Ovary (tissue), 7 donors: ENCODE measurements at regions not wholly inside any gene's neighbourhood (a gene's known extent, or its start where the extent isn't known, plus 50 kb on each side); places are given as distances from the start of the nearest gene placed in this dataset.

Source experiments
- DNase-seq, 5 donors: peaks; one replicate each; pipeline ENCODE4 v3.0.0-alpha.2; 2019 to 2020
- H3K27ac ChIP-seq, 2 donors: fragments of 200-600 bp; one replicate each; pipeline versions ENCODE4 v1.5.1 to v1.8.0; 2019 to 2022
- H3K27me3 ChIP-seq: fragments of 200-600 bp; one replicate; pipeline ENCODE4 v1.8.0; 2022
- H3K36me3 ChIP-seq: fragments of 200-600 bp; sonication (generic); one replicate; pipeline ENCODE4 v1.5.1; 2019
- H3K4me1 ChIP-seq: one replicate; pipeline ENCODE4 v1.8.1; 2013; ENCODE audit warnings: mild to moderate bottlenecking, moderate library complexity; ENCODE audit not compliant: insufficient read depth
- H3K4me3 ChIP-seq: fragments of 200-600 bp; sonication (generic); one replicate; pipeline ENCODE4 v1.5.1; 2017
- H3K9me3 ChIP-seq, 2 donors: fragments of 200-600 bp in 1 of 2; sonication (generic) in 1 of 2; one replicate each; pipeline versions ENCODE4 v1.5.1 to v1.8.1; 2013 to 2019; ENCODE audit warnings: mild to moderate bottlenecking in 1 of 2, moderate library complexity in 1 of 2
- EP300 ChIP-seq: sonication (generic); formaldehyde crosslinking; IDR thresholded peaks from one replicate; pipeline ENCODE4 v1.6.1; 2017; ENCODE audit warnings: antibody characterized with exemption
- POLR2A ChIP-seq: fragments of 450-650 bp; IDR thresholded peaks from one replicate; pipeline ENCODE4 v1.6.1; 2017; ENCODE audit warnings: antibody characterized with exemption, mild to moderate bottlenecking, moderate library complexity
- WGBS, 3 donors: extraction: QIAGEN DNeasy Blood & Tissue Kit in 1 of 3; methylation state at CpG; one replicate each; pipeline versions ENCODE4 v1.1.5 to v1.1.7; 2013 to 2017; 5-methylcytosine and 5-hydroxymethylcytosine counted together
- intact Hi-C, 4 donors: fragments of 100-400 bp; cut with DNase I; formaldehyde crosslinking; loops; one replicate each; pipeline versions ENCODE4 v1.11.0 to v1.15.1; 2022 to 2023
- TF ChIP-seq, protein P1 (sequence below), 3 donors: fragments of 450-650 bp in 2 of 3; fragments of 200-600 bp in 1 of 3; IDR thresholded peaks; one replicate each; pipeline versions ENCODE4 v1.5.1 to v1.8.0; 2016 to 2022; ENCODE audit warnings: antibody characterized with exemption in 3 of 3, mild to moderate bottlenecking in 1 of 3
- donor health status: DM: no; HTN: no; CAD: no; lungs with moderate emphysema.
- donor health status: DM: no; HTN: no; CAD: no.
- donor health status: Bipolar disorder and iron deficiency.
- donor health status: DM: no; HTN: no; CAD: no.
- donor health status: DM: yes; HTN: yes; CAD: no.

DNA sequence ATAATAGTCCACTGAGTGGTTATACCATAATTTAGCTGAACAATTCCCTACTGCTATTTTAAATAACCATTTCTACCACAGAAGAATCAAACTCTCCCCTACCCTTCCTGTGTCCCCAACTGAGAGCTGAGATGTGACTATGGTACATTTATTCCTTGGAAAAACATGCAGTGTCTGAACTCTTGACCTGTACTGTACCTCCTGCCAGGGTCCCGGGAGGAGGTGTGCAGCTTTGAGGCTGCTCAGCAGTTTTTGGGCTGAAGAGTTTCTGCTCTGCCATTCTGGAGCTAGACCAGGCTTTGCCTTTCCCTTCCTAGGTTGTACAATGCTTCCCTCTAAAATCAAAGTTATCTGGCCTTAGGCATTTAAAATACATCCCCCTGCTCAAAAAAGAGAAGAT lies 275.1 kb upstream of the SGK1 start:
- no peak for DNase-seq
- no peaks in the 10 kb centered on the region for H3K36me3 ChIP-seq
- TF ChIP-seq, protein P1, sequence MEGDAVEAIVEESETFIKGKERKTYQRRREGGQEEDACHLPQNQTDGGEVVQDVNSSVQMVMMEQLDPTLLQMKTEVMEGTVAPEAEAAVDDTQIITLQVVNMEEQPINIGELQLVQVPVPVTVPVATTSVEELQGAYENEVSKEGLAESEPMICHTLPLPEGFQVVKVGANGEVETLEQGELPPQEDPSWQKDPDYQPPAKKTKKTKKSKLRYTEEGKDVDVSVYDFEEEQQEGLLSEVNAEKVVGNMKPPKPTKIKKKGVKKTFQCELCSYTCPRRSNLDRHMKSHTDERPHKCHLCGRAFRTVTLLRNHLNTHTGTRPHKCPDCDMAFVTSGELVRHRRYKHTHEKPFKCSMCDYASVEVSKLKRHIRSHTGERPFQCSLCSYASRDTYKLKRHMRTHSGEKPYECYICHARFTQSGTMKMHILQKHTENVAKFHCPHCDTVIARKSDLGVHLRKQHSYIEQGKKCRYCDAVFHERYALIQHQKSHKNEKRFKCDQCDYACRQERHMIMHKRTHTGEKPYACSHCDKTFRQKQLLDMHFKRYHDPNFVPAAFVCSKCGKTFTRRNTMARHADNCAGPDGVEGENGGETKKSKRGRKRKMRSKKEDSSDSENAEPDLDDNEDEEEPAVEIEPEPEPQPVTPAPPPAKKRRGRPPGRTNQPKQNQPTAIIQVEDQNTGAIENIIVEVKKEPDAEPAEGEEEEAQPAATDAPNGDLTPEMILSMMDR (IDR thresholded peaks at IDR 0.05) = no peak
- TF ChIP-seq EP300 (no peak), POLR2A (no peak)
- H3K4me1 ChIP-seq = no peaks in the 10 kb centered on the region
- 50 to 63% (median 59%) methylated on average over 1 of the region's 1 CpG for WGBS, 3 donors
- intact Hi-C loops = no loop called here
- H3K27me3 ChIP-seq = no peaks in the 10 kb centered on the region
- no peaks in the 10 kb centered on the region for H3K9me3 ChIP-seq
- no peak overlapping the region for H3K4me3 ChIP-seq
- H3K27ac ChIP-seq = no peak overlapping the region

DNA sequence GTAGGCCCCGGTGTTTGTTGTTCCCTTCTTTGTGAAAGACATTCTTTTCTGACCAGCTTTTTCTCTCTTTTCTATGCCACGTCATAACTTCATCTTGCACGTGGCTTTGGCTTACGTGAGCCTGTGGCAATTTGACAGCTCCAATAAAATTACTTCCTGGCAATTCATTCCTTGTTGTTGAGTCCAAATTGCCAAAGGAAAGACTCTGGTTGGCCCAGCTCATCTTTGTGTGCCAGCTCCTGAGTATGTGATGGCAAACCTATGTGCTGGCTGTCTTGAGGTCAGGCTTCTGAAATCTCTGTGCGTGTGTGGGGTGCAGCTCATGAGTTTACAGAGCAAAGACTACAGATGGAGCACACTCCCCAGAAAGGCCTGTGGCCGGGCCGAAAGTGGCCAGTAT lies 272.5 kb upstream of the SGK1 start:
- WGBS, 3 donors = 90 to 96% (median 94%) methylated on average over 7 of the region's 7 CpGs
- no peaks in the 10 kb centered on the region for H3K27me3 ChIP-seq
- H3K36me3 ChIP-seq = no peaks in the 10 kb centered on the region
- intact Hi-C loops = no loop called here
- H3K4me3 ChIP-seq = no peak overlapping the region
- no peak for DNase-seq
- no peaks in the 10 kb centered on the region for H3K4me1 ChIP-seq
- TF ChIP-seq, protein P1 (IDR thresholded peaks at IDR 0.05) = no peak
- no peak for TF ChIP-seq EP300
- TF ChIP-seq POLR2A = no peak
- no peak overlapping the region for H3K27ac ChIP-seq
- no peaks in the 10 kb centered on the region for H3K9me3 ChIP-seq

DNA sequence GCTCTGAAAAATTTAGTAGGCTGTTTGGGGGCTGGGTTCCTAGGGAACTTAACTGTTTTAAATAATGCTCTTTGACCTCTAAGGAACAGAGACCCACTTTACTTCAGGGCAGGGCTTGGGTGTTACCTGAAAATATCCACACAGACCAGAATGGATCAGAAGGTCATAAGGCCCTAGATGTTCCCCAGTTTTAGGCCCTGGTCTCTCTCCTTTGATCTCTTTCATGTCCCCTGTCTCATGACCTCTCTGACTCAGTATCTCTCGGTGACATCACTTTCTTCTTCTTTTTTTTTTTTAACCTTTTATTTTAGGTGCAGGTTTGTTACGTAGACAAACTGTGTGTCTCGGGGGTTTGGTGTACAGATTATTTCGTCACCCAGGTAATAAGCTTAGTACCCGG lies 272.1 kb upstream of the SGK1 start:
- TF ChIP-seq EP300 (no peak), POLR2A (no peak)
- TF ChIP-seq, protein P1 (IDR thresholded peaks at IDR 0.05) = no peak
- H3K36me3 ChIP-seq = no peaks in the 10 kb centered on the region
- no peak overlapping the region for H3K27ac ChIP-seq
- DNase-seq = no peak
- 91 to 98% (median 98%) methylated on average over 5 of the region's 5 CpGs for WGBS, 3 donors
- no peaks in the 10 kb centered on the region for H3K27me3 ChIP-seq
- no peaks in the 10 kb centered on the region for H3K4me1 ChIP-seq
- H3K9me3 ChIP-seq = no peaks in the 10 kb centered on the region
- intact Hi-C loops = no loop called here
- no peak overlapping the region for H3K4me3 ChIP-seq

DNA sequence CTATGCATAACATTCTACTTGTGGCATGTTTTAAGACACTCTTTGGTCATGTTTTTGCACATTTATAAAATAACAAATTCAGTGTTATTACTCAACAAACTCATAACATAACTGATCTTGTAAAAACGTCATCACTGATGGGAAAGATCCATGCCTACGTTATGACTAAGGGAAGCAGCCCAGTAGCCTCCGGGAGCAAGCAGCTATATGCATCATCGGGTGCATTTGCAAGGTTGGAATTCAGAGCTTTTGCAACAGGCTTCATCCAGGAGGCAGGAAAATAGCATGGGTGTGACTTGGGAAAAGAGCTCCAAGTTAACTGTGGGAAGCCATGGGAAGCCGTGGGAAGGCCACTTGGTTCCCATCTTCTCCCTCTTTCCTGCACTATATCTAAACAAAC lies 271.6 kb upstream of the SGK1 start:
- Histone ChIP-seq H3K27me3 (no peaks in the 10 kb centered on the region), H3K4me3 (no peak overlapping the region), H3K27ac (no peak overlapping the region), H3K4me1 (no peaks in the 10 kb centered on the region), H3K36me3 (no peaks in the 10 kb centered on the region), H3K9me3 (no peaks in the 10 kb centered on the region)
- DNase-seq = no peak
- intact Hi-C loops = no loop called here
- TF ChIP-seq POLR2A (no peak), EP300 (no peak)
- TF ChIP-seq, protein P1 (IDR thresholded peaks at IDR 0.05) = no peak
- WGBS, 3 donors = 27 to 43% (median 38%) methylated on average over 5 of the region's 5 CpGs

DNA sequence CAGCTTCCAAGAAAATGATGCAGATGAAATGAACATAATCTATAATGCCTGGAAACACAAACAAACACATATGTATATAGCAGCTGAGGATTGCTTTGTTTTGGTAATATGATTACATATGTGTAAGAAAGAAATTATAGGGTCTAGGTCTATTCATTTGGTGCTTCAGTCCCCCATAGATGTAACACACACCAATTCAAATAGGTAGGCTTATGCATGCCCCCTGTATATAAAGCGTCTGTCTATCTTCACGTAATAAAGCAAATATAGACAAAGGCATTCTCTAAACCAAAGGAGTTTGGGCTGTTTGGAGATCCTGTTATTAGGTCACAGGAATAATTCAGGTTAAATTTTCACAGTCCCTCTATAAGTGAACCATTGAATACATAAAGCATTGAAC lies 270.4 kb upstream of the SGK1 start:
- Histone ChIP-seq H3K27ac (no peak overlapping the region), H3K27me3 (no peaks in the 10 kb centered on the region), H3K9me3 (no peaks in the 10 kb centered on the region), H3K4me1 (no peaks in the 10 kb centered on the region), H3K36me3 (no peaks in the 10 kb centered on the region), H3K4me3 (no peak overlapping the region)
- DNase-seq = no peak
- no peak for TF ChIP-seq EP300
- no peak for TF ChIP-seq POLR2A
- TF ChIP-seq, protein P1 (IDR thresholded peaks at IDR 0.05) = no peak
- intact Hi-C loops = no loop called here
- 94 to 98% (median 97%) methylated on average over 2 of the region's 2 CpGs for WGBS, 3 donors
